Mucosa of descending colon (tissue), 3 donors: ENCODE measurements at regions not wholly inside any gene's neighbourhood (a gene's known extent, or its start where the extent isn't known, plus 50 kb on each side); places are given as distances from the start of the nearest gene placed in this dataset.
"Not testable (repeated sequence)": the region's sequence is repeated elsewhere in the genome, so short reads cannot be mapped to it uniquely, and the experiment has no call there.

Experiments
- ATAC-seq: fragments of 200-7000 bp; cut with Tn5 transposase; one replicate; pipeline ENCODE4 v1.9.1; 2020; ENCODE audit warnings: mild to moderate bottlenecking, moderate library complexity
- DNase-seq, 3 donors: peaks; one replicate each; pipeline ENCODE4 v3.0.0-alpha.2; 2020
- H3K36me3 ChIP-seq: fragments of 200-600 bp; one replicate; pipeline ENCODE4 v1.8.0; 2021; ENCODE audit warnings: low read depth, mild to moderate bottlenecking
- H3K4me1 ChIP-seq: fragments of 200-600 bp; one replicate; pipeline ENCODE4 v1.8.0; 2021; ENCODE audit warnings: low read depth, mild to moderate bottlenecking
- H3K4me3 ChIP-seq: fragments of 200-600 bp; one replicate; pipeline ENCODE4 v1.8.0; 2021; ENCODE audit warnings: mild to moderate bottlenecking
- H3K9me3 ChIP-seq: fragments of 200-600 bp; one replicate; pipeline ENCODE4 v1.8.0; 2021; ENCODE audit warnings: mild to moderate bottlenecking
- intact Hi-C, 2 donors: fragments of 100-400 bp; cut with DNase I in 1 of 2; cut with micrococcal nuclease in 1 of 2; formaldehyde crosslinking; loops; one replicate each; pipeline versions ENCODE4 v1.11.0 to v1.11.1; 2022; cut with DNase I, micrococcal nuclease
- TF ChIP-seq, protein P1 (sequence below): fragments of 200-600 bp; IDR thresholded peaks from one replicate; pipeline ENCODE4 v1.8.0; 2022; ENCODE audit warnings: antibody characterized with exemption, mild to moderate bottlenecking
- donor health status: DM: no; HTN: no; CAD: no; lungs with moderate emphysema.
- donor health status: DM: no; HTN: no; CAD: no.
- donor health status: DM: no; HTN: yes; CAD: no.

DNA sequence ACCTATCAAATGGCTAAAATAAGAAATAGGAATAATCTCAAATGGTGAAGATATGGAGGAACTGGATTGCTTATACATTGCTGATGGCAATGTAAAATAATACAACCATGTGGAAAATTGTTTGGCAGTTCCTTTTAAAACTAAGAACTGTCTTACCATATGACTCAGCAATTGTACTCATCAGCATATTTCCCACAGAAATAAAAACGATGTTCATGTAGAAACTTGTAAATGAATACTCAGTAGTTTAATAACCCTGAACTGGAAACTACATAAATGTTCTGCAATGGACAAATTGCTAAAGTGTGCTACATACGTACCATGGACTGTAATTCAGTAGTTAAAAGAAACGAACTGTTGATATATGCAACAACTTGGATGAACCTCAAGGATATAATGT lies 253.9 kb upstream of the RBMS3 start:
- Histone ChIP-seq H3K36me3 (no peaks in the 10 kb centered on the region), H3K4me3 (no peak overlapping the region), H3K9me3 (no peaks in the 10 kb centered on the region), H3K4me1 (no peaks in the 10 kb centered on the region)
- ATAC-seq (no peak), DNase-seq (no peak)
- intact Hi-C loops = no loop called here
- TF ChIP-seq, protein P1, sequence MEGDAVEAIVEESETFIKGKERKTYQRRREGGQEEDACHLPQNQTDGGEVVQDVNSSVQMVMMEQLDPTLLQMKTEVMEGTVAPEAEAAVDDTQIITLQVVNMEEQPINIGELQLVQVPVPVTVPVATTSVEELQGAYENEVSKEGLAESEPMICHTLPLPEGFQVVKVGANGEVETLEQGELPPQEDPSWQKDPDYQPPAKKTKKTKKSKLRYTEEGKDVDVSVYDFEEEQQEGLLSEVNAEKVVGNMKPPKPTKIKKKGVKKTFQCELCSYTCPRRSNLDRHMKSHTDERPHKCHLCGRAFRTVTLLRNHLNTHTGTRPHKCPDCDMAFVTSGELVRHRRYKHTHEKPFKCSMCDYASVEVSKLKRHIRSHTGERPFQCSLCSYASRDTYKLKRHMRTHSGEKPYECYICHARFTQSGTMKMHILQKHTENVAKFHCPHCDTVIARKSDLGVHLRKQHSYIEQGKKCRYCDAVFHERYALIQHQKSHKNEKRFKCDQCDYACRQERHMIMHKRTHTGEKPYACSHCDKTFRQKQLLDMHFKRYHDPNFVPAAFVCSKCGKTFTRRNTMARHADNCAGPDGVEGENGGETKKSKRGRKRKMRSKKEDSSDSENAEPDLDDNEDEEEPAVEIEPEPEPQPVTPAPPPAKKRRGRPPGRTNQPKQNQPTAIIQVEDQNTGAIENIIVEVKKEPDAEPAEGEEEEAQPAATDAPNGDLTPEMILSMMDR = no peak

DNA sequence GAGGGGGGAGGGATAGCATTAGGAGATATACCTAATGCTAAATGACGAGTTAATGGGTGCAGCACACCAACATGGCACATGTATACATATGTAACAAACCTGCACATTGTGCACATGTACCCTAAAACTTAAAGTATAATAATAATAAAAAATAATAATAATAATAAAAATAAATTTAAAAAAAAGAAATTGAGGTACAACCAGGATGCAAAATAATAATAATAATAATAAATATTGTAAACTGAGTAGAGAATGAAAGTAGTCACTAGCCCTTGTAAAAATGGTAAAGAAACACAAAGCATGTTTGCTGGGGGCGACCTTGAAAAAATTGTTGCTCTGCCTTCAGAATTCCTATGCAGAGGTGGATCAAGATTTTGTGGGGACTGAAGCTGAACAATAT lies 249.7 kb upstream of the RBMS3 start:
- intact Hi-C loops, H3K36me3 ChIP-seq, ATAC-seq, DNase-seq, H3K9me3 ChIP-seq, H3K4me3 ChIP-seq, H3K4me1 ChIP-seq: not testable (repeated sequence)

GRCh38 chr3:29033511-29033910 lies 247.4 kb upstream of the RBMS3 start:
- TF ChIP-seq, protein P1 = no peak

DNA sequence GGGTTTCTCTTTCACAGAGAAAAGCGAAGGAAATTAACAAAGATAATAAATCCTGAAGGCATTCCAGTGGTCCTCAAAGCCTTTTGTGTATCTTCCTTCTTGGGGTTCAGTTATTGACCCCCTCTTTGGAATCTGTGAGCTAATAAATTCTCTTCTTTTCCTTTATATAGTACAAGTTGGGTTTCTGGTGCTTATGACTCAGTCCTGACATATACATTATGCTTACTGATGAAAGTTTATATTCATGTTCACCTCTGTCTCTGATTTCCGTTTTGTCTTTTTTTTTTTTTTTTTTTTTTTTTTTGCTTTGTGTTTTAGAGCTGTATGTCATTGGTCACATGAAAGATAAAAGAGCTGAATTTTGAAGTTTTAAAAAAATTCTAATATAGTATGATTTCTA lies 230.7 kb upstream of the RBMS3 start:
- DNase-seq (no peak), ATAC-seq (no peak)
- Histone ChIP-seq H3K4me3 (no peak overlapping the region), H3K9me3 (peaks cover 3% of the 10 kb centered on the region), H3K36me3 (no peaks in the 10 kb centered on the region), H3K4me1 (no peaks in the 10 kb centered on the region)
- intact Hi-C loops = no loop called here
- TF ChIP-seq, protein P1 = no peak

More at GRCh38 chr3:29033511-29033910, 247.4 kb upstream of the RBMS3 start:
- intact Hi-C loops = no loop called here
- no peaks in the 10 kb centered on the region for H3K9me3 ChIP-seq
- no peaks in the 10 kb centered on the region for H3K4me1 ChIP-seq
- H3K4me3 ChIP-seq = no peak overlapping the region
- DNase-seq (no peak), ATAC-seq (no peak)
- no peaks in the 10 kb centered on the region for H3K36me3 ChIP-seq

DNA sequence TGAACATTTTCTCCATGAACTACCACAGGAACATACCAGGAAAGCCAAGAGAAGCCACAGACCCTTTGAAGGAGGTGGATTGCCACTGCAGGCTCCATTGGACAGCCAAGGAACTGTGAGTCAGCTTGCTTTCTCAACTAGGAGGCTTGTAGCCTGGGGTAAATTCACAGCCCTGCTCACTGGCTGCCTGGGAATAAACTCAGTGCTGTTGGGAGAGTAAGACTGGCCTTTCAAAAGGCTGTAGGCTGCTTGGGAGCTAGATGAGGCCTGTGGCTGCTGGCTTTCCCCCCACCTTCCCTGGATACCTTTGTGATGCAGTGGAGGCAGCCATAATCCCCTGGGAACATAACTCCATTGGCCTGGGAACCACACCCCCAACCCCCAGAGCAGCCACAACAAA lies 223.5 kb upstream of the RBMS3 start:
- H3K4me1 ChIP-seq = no peaks in the 10 kb centered on the region
- DNase-seq = no peak
- intact Hi-C loops = no loop called here
- H3K36me3 ChIP-seq = no peaks in the 10 kb centered on the region
- no peak overlapping the region for H3K4me3 ChIP-seq
- ATAC-seq = no peak
- TF ChIP-seq, protein P1 = no peak
- peaks cover 16% of the 10 kb centered on the region for H3K9me3 ChIP-seq

DNA sequence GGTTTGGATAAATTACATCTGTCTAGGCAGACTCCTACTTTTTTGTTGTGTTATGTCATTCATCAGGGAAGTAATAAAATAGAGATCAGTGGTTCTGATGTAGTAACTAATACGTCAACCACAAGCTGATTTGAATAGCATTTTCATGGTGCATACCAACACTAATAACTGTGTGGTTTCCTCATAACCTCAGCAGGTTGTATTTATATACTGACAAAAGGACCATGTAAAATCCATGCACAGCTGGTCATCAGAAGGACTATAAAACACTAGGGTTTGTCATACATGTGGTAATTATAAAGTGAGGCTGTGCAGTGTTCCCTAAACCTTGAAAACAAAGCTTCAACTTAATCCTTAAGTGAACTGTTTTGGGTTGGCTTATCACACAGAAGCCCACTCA lies 216.8 kb upstream of the RBMS3 start:
- H3K4me3 ChIP-seq = no peak overlapping the region
- intact Hi-C loops = no loop called here
- no peaks in the 10 kb centered on the region for H3K36me3 ChIP-seq
- no peak for ATAC-seq
- H3K9me3 ChIP-seq = no peaks in the 10 kb centered on the region
- TF ChIP-seq, protein P1 = no peak
- no peaks in the 10 kb centered on the region for H3K4me1 ChIP-seq
- DNase-seq = no peak
